Activated CD4-positive, alpha-beta T cell treated with anti-CD3 and anti-CD28 coated beads, Interleukin-2, amount 50 U/mL, for 16 hours (primary cell): ENCODE measurements at regions not wholly inside any gene's neighbourhood (a gene's known extent, or its start where the extent isn't known, plus 50 kb on each side); places are given as distances from the start of the nearest gene placed in this dataset.
A peak's percentile ranks its signal among the peaks of the same experiment; 100 is the strongest.
"Not testable (repeated sequence)": the region's sequence is repeated elsewhere in the genome, so short reads cannot be mapped to it uniquely, and the experiment has no call there.

Experiments
- DNase-seq: peaks from one replicate; pipeline ENCODE4 v3.0.0-alpha.2; 2020

DNA sequence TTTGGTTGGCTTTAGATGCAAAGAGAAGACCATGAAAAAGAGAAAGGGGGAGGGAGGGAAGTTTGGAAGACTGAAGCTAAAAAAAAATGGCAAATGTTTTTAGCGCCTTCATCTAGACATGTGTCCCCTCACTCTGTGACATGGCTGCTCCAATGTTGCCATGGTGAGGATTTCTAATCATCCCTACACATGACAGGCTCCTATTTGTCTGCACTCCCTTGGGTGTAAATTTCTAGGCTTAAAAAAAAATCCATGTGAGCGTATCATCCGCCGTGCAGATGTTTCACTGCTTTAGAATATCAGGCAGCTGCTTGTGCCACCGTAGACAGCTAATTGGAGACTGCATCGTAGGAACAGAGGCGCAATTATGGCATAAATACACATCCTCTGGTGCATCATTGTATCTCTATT is 761.1 kb upstream of the MMS22L start:
- no peak for DNase-seq

GRCh38 chr6:98044791-98045470 is 761.9 kb upstream of the MMS22L start:
- no peak for DNase-seq

DNA sequence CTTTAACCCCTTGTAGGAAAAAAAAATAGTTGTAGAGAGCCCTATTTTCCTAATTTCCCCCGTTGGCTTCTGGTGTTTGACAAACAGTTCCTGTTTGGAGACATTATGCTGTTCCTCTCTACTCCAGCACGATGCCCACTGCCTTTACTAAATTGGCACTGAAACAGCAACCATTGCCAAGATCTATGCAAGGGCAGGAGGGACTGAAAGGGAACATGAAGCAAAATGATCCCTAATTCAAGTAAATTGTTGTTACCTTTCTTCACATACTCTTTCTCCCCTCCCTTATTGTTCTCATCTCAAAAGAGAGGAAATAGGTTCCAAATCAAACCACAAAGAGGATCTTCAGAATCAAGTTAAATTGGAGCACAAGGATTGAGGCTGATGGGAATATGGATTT is 764.1 kb upstream of the MMS22L start:
- no peak for DNase-seq

- no peak for DNase-seq
Measured at GRCh38 chr6:98047871-98048270, 764.9 kb upstream of the MMS22L start.

DNA sequence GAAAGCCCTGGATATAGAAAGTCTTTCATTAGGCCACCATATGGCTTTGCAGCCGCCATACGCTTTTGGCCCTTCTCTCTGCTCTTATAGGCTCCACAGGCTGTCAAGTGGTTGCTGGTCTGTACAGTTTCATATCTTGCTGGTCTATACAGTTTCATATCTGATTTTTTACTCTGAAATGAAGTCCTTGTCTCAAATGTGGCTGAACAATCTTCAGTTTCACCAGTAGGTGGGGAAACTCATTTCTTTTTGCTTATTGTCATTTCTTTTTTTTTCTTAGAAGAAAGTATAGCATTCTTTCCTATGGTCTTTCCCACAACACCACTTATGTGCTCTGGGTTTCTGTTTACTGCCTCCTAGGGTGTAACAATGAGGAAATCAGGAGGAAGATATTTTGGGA is 771.4 kb upstream of the MMS22L start:
- no peak for DNase-seq

DNA sequence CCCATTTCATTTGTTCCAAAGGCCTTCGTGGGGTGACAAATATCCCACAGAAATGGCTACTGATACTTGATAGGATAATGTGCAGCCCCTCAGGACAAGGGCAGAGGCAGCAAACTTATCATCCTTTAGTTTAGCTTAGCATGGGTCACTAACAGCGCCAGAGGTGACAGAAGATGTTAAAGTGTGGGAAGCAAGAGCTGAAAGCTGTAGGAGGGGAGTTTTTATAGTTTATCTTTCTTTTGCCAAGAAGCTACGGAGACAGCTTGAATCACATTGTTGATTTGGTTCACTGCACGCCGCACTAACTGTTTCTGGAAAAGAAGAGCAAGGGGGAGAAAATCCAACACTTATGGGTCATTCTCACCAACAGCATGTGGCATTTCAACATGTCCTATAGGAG is 773.9 kb upstream of the MMS22L start:
- DNase-seq = no peak

DNA sequence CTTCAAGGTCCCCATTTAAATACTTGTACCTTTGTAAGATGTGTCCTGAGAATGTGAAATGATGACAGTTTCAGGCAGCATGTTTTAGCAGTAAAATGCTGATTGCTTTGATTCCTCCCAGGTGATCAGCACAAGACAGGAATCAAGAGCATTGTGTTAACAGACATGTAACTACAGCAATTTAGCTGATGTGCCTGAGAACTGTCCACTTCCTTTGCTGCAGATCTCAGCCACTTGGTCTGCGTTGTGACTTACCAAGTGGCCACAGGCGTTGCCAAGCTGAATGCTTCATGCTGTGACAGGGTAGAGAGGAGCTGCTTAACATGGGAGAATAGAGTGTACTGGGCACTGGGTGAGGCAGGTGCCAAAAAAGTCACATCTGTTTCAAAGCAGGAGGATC is 767.0 kb upstream of the POU3F2 start:
- DNase-seq = no peak

- DNase-seq = not testable (repeated sequence)
Measured at GRCh38 chr6:98088537-98088936, 745.8 kb upstream of the POU3F2 start.

DNA sequence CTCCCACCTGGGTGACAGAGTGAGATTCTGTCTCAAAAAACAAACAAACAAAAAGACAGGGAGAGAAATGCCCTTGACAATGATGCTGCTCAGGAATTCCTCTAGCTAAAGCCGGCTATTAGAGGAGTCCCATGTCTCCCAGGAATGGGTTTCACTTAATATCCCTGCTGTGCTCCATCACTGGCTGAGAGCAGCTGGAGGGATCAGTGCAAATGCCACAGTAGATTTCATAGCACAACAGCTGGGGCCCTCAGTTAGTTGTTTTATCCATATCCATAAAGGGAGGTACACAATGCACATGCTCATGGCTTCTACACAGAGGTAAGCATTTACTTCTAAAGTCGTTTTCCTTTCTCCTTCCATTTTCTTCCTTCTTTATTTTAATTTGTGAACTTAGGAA is 742.0 kb upstream of the POU3F2 start:
- no peak for DNase-seq

DNA sequence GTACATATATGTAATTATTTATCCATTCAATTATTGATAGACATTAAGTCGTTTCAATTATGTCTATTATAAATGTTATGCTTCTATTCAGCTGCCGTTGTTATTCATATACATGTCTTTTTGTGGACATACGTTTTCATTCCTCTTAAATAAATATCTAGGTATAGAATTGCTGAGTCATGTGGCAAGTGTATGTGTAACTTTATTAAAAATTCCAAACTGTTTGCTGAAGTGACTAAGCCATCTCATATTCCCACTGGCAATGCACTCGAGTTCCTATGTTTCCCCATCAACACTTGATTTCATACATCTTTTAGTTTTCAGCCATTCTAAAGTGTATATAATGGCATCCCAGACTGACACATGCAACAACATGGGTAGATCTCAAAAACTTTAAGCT is 739.7 kb upstream of the POU3F2 start:
- DNase-seq = no peak

GRCh38 chr6:98107801-98108200 is 726.6 kb upstream of the POU3F2 start:
- DNase-seq = no peak

DNA sequence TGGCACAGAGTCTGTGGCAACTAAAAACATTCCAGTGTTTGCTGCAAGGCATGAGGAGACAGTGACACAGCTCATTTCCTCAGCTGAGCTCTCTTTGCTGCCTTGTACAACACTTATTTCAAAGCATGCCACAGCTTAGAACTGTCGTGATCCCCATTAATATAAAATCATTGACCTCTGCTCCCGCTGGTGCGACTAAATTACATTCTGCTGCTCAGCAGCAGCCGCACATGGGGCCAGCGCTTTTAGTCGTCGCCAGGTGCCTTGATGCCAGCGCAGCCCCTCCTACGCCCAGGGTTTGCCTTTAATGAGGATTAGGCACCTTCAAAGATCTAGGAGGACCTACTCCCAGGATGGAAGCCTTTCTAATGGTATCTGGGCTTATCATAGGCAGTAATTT is 717.9 kb upstream of the POU3F2 start:
- DNase-seq = no peak

- no peak for DNase-seq
Measured at GRCh38 chr6:98117068-98117467, 717.3 kb upstream of the POU3F2 start.

GRCh38 chr6:98118397-98119045 is 715.9 kb upstream of the POU3F2 start:
- DNase-seq = no peak

DNA sequence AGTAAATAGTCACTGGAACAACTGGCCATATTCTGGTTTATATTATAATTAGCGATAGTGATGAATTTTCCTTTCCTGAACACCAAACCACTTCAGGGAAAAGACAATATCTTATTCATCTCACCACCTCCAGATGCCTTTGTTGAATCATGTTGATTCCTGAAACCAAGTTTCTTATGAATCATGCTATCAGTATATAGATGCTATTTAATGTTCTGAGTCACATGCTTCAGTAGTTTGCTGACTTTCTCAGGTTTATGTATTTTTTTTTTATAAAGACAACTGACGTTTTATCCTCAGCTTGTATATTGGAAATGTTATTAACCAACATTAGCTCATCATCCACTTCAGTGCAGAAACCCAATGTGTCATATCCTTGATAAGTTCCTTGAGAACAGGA is 710.2 kb upstream of the POU3F2 start:
- peak; percentile 64 for DNase-seq

DNA sequence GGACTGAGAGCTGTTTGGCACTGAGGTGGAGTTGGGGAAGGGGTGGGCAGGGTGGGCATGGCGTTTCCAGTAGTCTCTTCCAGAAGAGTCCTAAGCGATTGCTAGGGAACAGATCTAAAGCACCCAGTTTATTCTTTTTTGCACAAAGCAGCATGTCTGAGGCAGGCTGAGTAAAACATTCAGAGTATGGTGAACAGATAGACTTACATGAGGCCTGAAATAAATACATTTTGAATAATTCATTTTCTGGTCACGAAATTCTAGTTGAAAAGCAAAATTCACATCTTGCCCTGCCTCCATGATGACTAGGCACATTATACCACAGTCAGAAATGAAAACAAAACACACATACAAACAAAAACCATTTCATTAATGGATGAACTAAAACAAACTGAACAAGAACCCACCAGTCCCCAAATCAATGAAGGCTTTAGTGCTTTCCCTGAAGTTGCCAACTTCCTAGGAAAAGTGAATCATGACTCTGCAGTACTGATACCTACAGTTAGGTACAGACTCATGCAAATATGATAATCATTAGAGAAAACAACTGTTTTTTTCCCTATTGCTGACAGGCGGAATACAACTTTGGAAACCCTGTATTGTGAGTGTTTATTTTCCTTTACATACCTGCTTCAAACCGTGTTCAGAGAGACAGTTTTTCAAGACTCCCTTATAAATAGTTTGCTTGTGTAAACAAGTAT is 702.9 kb upstream of the POU3F2 start:
- DNase-seq = no peak

- no peak for DNase-seq
Measured at GRCh38 chr6:98136333-98136732, 698.0 kb upstream of the POU3F2 start.

GRCh38 chr6:98137391-98137790 is 697.0 kb upstream of the POU3F2 start:
- no peak for DNase-seq

DNA sequence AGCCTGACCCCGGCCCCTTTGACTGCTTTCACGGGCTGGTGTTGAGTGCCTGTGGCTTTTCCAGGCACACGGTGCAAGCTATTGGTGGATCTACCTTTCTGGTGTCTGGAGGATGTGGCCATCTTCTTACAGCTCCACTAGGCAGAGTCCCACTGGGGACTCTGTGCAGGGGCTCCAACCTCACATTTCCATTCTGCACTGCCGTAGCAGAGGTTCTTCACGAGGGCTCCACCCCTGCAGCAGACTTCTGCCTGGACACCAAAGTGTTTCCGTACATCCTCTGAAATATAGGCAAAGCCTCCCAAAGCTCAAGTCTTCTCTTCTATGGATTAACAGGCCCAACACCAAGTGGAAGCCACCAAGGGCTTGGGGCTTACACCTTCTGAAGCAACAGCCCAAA is 691.5 kb upstream of the POU3F2 start:
- no peak for DNase-seq

GRCh38 chr6:98146656-98147055 is 687.7 kb upstream of the POU3F2 start:
- DNase-seq = no peak

GRCh38 chr6:98156580-98156979 is 677.8 kb upstream of the POU3F2 start:
- DNase-seq = no peak

- no peak for DNase-seq
Measured at GRCh38 chr6:98179606-98180005, 654.8 kb upstream of the POU3F2 start.

- DNase-seq = no peak
Measured at GRCh38 chr6:98200084-98200483, 634.3 kb upstream of the POU3F2 start.

GRCh38 chr6:98203170-98203806 is 631.1 kb upstream of the POU3F2 start:
- DNase-seq = no peak
